HFF-Myc (cell line): ENCODE measurements at regions not wholly inside any gene's neighbourhood (a gene's known extent, or its start where the extent isn't known, plus 50 kb on each side); places are given as distances from the start of the nearest gene placed in this dataset.

Experiments used
- DNase-seq: peaks from one replicate; pipeline ENCODE4 v3.0.0-alpha.2; 2011; ENCODE audit warnings: low read depth; ENCODE audit errors: extremely low read depth
- H3K4me3 ChIP-seq: replicated peaks from 2 replicates; pipeline ENCODE4 v1.5.1; 2011; ENCODE audit warnings: low read depth, mild to moderate bottlenecking, control low read depth, low read length
- TF ChIP-seq, protein P1 (sequence below): IDR thresholded peaks from 2 replicates; pipeline ENCODE4 v1.5.1; 2012; ENCODE audit warnings: mild to moderate bottlenecking, low read depth, low read length, control low read depth; ENCODE audit errors: missing control alignments

- no peak overlapping the region for H3K4me3 ChIP-seq
- TF ChIP-seq, protein P1, sequence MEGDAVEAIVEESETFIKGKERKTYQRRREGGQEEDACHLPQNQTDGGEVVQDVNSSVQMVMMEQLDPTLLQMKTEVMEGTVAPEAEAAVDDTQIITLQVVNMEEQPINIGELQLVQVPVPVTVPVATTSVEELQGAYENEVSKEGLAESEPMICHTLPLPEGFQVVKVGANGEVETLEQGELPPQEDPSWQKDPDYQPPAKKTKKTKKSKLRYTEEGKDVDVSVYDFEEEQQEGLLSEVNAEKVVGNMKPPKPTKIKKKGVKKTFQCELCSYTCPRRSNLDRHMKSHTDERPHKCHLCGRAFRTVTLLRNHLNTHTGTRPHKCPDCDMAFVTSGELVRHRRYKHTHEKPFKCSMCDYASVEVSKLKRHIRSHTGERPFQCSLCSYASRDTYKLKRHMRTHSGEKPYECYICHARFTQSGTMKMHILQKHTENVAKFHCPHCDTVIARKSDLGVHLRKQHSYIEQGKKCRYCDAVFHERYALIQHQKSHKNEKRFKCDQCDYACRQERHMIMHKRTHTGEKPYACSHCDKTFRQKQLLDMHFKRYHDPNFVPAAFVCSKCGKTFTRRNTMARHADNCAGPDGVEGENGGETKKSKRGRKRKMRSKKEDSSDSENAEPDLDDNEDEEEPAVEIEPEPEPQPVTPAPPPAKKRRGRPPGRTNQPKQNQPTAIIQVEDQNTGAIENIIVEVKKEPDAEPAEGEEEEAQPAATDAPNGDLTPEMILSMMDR: no peak
- DNase-seq: no peak
Measured at GRCh38 chr3:176090727-176091126, 1106.6 kb downstream of the TBL1XR1 start.

- H3K4me3 ChIP-seq: no peak overlapping the region
- TF ChIP-seq, protein P1: no peak
- DNase-seq: no peak
Measured at GRCh38 chr3:176088962-176089383, 1108.3 kb downstream of the TBL1XR1 start.

GRCh38 chr3:176087066-176087697 is 1110.1 kb downstream of the TBL1XR1 start:
- no peak overlapping the region for H3K4me3 ChIP-seq
- TF ChIP-seq, protein P1: no peak
- no peak for DNase-seq

- TF ChIP-seq, protein P1: no peak
- no peak for DNase-seq
- no peak overlapping the region for H3K4me3 ChIP-seq
Measured at GRCh38 chr3:176079785-176080184, 1117.5 kb downstream of the TBL1XR1 start.

DNA sequence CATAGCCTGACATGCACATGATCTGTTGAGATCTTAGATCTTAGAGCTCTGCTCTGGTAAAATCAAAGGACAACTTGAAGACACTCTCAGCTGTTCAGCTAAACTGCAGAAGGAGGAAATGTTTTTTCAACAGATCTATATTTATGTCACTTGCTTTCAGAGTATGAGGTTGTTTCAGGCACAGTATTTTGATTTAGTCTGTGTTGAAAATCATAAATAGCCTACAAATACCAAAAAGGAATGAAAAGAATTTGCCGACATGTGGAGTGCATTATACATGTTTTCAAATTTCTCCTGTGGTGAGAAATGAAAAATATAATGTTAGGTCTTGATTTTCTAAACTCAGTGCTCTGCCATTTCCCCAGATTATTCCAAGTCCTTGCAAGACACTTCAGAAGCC is 1118.4 kb downstream of the TBL1XR1 start:
- peak; percentile 10 for DNase-seq
- TF ChIP-seq, protein P1: no peak
- H3K4me3 ChIP-seq: no peak overlapping the region

DNA sequence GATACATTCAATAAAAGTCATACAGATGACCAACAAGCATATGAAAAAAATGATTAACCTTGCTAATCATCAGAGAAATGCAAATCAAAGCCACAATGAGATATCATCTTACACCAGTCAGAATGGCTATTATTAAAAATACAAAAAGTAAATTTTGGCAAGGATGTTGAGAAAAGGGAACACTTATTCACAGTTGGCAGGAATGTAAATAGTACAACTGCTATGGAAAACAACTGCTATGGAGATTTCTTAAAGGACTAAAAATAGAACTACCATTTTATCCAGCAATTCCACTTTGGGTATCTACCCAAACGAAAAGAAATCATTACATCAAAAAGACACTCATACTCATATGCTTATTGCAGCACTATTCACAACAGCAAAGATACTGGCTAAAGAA is 1121.8 kb downstream of the TBL1XR1 start:
- no peak for DNase-seq
- TF ChIP-seq, protein P1: no peak
- H3K4me3 ChIP-seq: no peak overlapping the region

- H3K4me3 ChIP-seq: no peak overlapping the region
- no peak for DNase-seq
- TF ChIP-seq, protein P1: no peak
Measured at GRCh38 chr3:176075046-176075445, 1122.2 kb downstream of the TBL1XR1 start.
